ENCODE measurements at regions not wholly inside any gene's neighbourhood (a gene's known extent, or its start where the extent isn't known, plus 50 kb on each side); places are given as distances from the start of the nearest gene placed in this dataset.

DNA sequence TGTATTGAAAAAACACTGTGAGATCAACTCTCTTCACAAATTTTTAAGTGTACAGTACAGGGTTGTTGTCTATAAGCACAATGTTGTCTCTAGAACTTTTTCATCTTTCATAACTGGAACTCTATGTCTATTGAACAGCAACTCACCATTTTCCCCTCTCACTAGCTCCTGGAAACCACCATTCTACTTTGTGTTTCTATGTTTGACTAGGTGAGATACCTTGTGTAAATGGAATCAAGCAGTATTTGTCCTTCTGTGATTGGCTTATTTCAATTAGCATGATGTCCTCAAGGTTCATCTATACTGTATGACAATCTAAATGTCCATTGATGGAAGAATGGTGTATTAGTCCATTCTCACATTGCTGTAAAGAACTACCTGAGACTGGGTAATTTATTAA is 210.1 kb upstream of the FUT9 start:
- Histone ChIP-seq H3K4me3 (no peak overlapping the region), H3K36me3 (no peaks in the 10 kb centered on the region), H3K27ac (no peak overlapping the region), H3K4me1 (no peaks in the 10 kb centered on the region), H3K27me3 (no peaks in the 10 kb centered on the region), H3K9me3 (no peaks in the 10 kb centered on the region)
- DNase-seq (no peak), ATAC-seq (no peak)
- intact Hi-C loops (cut with DNase I) = no loop called here
- no peak for TF ChIP-seq CTCF (IDR thresholded peaks at IDR 0.05)

GRCh38 chr6:95815389-95816056 is 200.3 kb upstream of the FUT9 start:
- ATAC-seq (no peak), DNase-seq (no peak)
- Histone ChIP-seq H3K36me3 (no peaks in the 10 kb centered on the region), H3K27me3 (no peaks in the 10 kb centered on the region), H3K4me3 (no peak overlapping the region), H3K27ac (no peak overlapping the region), H3K9me3 (no peaks in the 10 kb centered on the region), H3K4me1 (no peaks in the 10 kb centered on the region)
- whole genome bisulfite sequencing, 2 donors = 78 to 87% methylated on average over 3 of the region's 3 CpGs
- intact Hi-C loops (cut with DNase I) = loop anchor here in 1 of 10 donors (10.0 kb wide), 1 partner anchor 569 kb away; no protein-coding TSS in a partner anchor
- TF ChIP-seq CTCF (IDR thresholded peaks at IDR 0.05) = no peak

DNA sequence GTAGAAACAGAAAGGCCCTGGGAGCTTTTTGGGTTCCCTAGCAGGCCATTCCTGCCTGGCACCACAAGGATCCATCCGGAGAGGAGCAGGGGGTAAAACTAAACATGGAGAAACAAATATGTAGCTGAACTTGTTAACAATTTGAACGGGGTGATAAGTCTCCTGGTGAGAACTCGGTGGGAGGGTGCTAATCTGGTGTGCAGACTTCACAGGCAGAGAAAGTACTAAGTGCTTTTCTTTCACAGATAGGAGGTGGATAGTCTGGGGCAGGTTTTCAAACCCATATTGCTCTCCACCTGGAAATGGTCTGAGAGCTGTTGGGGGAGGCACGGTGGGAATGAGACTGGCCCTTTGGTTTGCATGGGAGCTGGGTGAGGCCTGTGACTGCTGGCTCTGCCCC is 196.3 kb upstream of the FUT9 start:
- no peak for ATAC-seq
- no peaks in the 10 kb centered on the region for H3K27me3 ChIP-seq
- no peak overlapping the region for H3K4me3 ChIP-seq
- no peak for TF ChIP-seq CTCF (IDR thresholded peaks at IDR 0.05)
- no peaks in the 10 kb centered on the region for H3K4me1 ChIP-seq
- H3K27ac ChIP-seq = no peak overlapping the region
- H3K9me3 ChIP-seq = peaks cover 0 to 14% (median 0%) of the 10 kb centered on the region in 11 donors
- DNase-seq = no peak
- 33 to 35% methylated on average over 4 of the region's 4 CpGs for WGBS, 2 donors
- H3K36me3 ChIP-seq = no peaks in the 10 kb centered on the region
- intact Hi-C loops (cut with DNase I) = loop anchor here in 1 of 10 donors (10.0 kb wide), 1 partner anchor 565 kb away; no protein-coding TSS in a partner anchor

DNA sequence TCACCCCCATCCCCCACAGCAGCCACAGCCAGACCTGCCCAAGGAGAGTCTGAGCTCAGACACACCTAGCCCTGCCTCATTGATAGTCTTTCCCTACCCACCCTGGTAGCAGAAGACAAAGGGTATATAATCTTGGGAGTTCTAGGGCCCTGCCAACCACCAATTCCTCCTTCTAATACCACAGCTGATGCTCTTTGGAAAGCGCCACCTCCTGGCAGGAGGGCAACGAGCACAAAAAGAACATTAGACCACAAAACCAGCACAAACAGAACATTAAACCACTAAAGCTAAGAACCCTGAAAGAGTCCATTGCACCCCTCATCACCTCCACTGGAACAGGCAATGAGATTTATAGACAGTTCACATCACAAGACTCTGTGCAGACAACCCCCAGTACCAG is 195.8 kb upstream of the FUT9 start:
- intact Hi-C loops (cut with DNase I) = loop anchor here in 1 of 10 donors (10.0 kb wide), 1 partner anchor 565 kb away; no protein-coding TSS in a partner anchor
- H3K36me3 ChIP-seq = no peaks in the 10 kb centered on the region
- H3K27me3 ChIP-seq = no peaks in the 10 kb centered on the region
- H3K9me3 ChIP-seq = peaks cover 0 to 18% (median 0%) of the 10 kb centered on the region in 11 donors
- TF ChIP-seq CTCF (IDR thresholded peaks at IDR 0.05) = no peak
- H3K27ac ChIP-seq = no peak overlapping the region
- ATAC-seq (no peak), DNase-seq (no peak)
- H3K4me1 ChIP-seq = no peaks in the 10 kb centered on the region
- WGBS, 2 donors = 74 to 78% methylated on average over 2 of the region's 2 CpGs
- no peak overlapping the region for H3K4me3 ChIP-seq

Data from heart right ventricle (tissue), 16 donors.